ENCODE measurements at regions not wholly inside any gene's neighbourhood (a gene's known extent, or its start where the extent isn't known, plus 50 kb on each side); places are given as distances from the start of the nearest gene placed in this dataset.

- TF ChIP-seq BHLHE40 (IDR thresholded peaks at IDR 0.05; ENCODE audit: low read depth, low read length): no peak
- no peak for TF ChIP-seq RCOR1 (IDR thresholded peaks at IDR 0.05; ENCODE audit: insufficient replicate concordance, low read length)
- no peak for TF ChIP-seq MAZ (IDR thresholded peaks at IDR 0.05; ENCODE audit: borderline replicate concordance, low read depth, low read length)
- no peak for TF ChIP-seq CHD1 (IDR thresholded peaks at IDR 0.05; ENCODE audit: low read depth, low read length)
- Histone ChIP-seq H3K4ac (ENCODE audit: low read depth, low read length) (no peak overlapping the region), H3K4me1 (ENCODE audit: control insufficient read depth, insufficient read depth, low read length) (no peaks in the 10 kb centered on the region), H3K36me3 (ENCODE audit: control insufficient read depth, insufficient read depth, low read length) (no peaks in the 10 kb centered on the region), H2BK20ac (ENCODE audit: low read depth, low read length) (no peak overlapping the region), H3K9me3 (ENCODE audit: control insufficient read depth, insufficient read depth, low read length) (no peaks in the 10 kb centered on the region), H3K79me1 (ENCODE audit: low read depth in 1 of 2, low read length in 2 of 2) (no peaks in the 10 kb centered on the region), H3K56ac (ENCODE audit: extremely low read depth, insufficient read depth, low read length) (no peak overlapping the region), H2AK9ac (replicated peaks; ENCODE audit: low read depth, low read length, poor library complexity) (no peak overlapping the region), H3K27me3 (ENCODE audit: control insufficient read depth, insufficient read depth, low read length) (peaks cover 39% of the 10 kb centered on the region), H2BK5ac (ENCODE audit: low read depth, low read length, poor library complexity, severe bottlenecking) (no peak overlapping the region), H3K18ac (ENCODE audit: low read depth, low read length) (no peak overlapping the region), H4K91ac (ENCODE audit: insufficient read depth, low read depth, low read length) (no peak overlapping the region), H3K14ac (replicated peaks; ENCODE audit: low read depth, low read length) (no peak overlapping the region), H3K27ac (ENCODE audit: insufficient read depth, low read length) (no peak overlapping the region), H3K4me3 (ENCODE audit: insufficient read depth, low read depth, low read length) (no peak overlapping the region), H3K9ac (ENCODE audit: low read depth, low read length) (no peak overlapping the region), H4K5ac (ENCODE audit: low read depth, low read length) (no peak overlapping the region), H2BK15ac (ENCODE audit: low read depth, low read length) (no peak overlapping the region), H3K9me1 (ENCODE audit: insufficient read depth, low read length) (no peaks in the 10 kb centered on the region), H2AFZ (replicated peaks; ENCODE audit: low read length, poor library complexity) (no peak overlapping the region), H4K8ac (ENCODE audit: low read depth in 2 of 2, low read length in 2 of 2) (no peak overlapping the region), H3K4me2 (ENCODE audit: low read depth, low read length) (no peak overlapping the region), H2AK5ac (ENCODE audit: low read depth, low read length) (no peak overlapping the region), H2BK120ac (ENCODE audit: low read depth, low read length) (no peak overlapping the region), H3K23ac (ENCODE audit: low read depth, low read length) (no peak overlapping the region), H4K20me1 (ENCODE audit: insufficient read depth, low read length) (no peaks in the 10 kb centered on the region)
- dilution Hi-C loops (cut with HindIII; ENCODE audit: low sequenced_read_pairs, unreplicated experiment) (no loop called here), in situ Hi-C loops (cut with MboI; ENCODE audit: low sequenced_read_pairs) (no loop called here), intact Hi-C loops (cut with micrococcal nuclease) (no loop called here)
- no peak for ATAC-seq (ENCODE audit: low read depth)
- no CpG with 5 or more reads among the region's 5 CpGs for WGBS, 2 experiments (ENCODE audit: extremely low coverage in 2 of 2, insufficient read length in 1 of 2)
- CTCF ChIA-PET: interaction anchor here (0.7 kb wide), 1 partner anchor 47 kb away, joined by 8 read pairs; no protein-coding TSS in a partner anchor
- POLR2A ChIA-PET (ENCODE audit: unreplicated experiment): no interaction called here
- DNase-seq: no peak
- BruUV-seq (replicated peaks): no TSS peak
Measured at GRCh38 chr18:22330508-22330907, 87.2 kb downstream of the CTAGE1 start.

Measured in IMR-90 (cell line).